Endothelial cell (in vitro differentiated cells): ENCODE measurements at regions not wholly inside any gene's neighbourhood (a gene's known extent, or its start where the extent isn't known, plus 50 kb on each side); places are given as distances from the start of the nearest gene placed in this dataset.

Source experiments
- DNase-seq: peaks from one replicate; pipeline ENCODE4 v3.0.0; 2021; ENCODE audit warnings: low spot score
- H3K27ac Mint-ChIP-seq: one replicate; pipeline ENCODE4 v1.8.0; 2021; ENCODE audit warnings: mixed read lengths, inconsistent platforms; ENCODE audit not compliant: unreplicated experiment
- H3K27me3 Mint-ChIP-seq: one replicate; pipeline ENCODE4 v1.8.0; 2021; ENCODE audit warnings: mild to moderate bottlenecking, moderate library complexity, mixed read lengths, inconsistent platforms; ENCODE audit not compliant: unreplicated experiment
- H3K36me3 Mint-ChIP-seq: one replicate; pipeline ENCODE4 v1.8.0; 2021; ENCODE audit warnings: mild to moderate bottlenecking, low read depth, mixed read lengths, inconsistent platforms; ENCODE audit not compliant: unreplicated experiment
- H3K4me1 Mint-ChIP-seq: one replicate; pipeline ENCODE4 v1.8.0; 2021; ENCODE audit warnings: mild to moderate bottlenecking, mixed read lengths, inconsistent platforms; ENCODE audit not compliant: unreplicated experiment
- H3K4me3 Mint-ChIP-seq: one replicate; pipeline ENCODE4 v1.8.0; 2021; ENCODE audit warnings: mild to moderate bottlenecking, mixed read lengths, inconsistent platforms; ENCODE audit not compliant: unreplicated experiment
- H3K9me3 Mint-ChIP-seq: one replicate; pipeline ENCODE4 v1.8.0; 2021; ENCODE audit warnings: mixed read lengths, inconsistent platforms; ENCODE audit not compliant: unreplicated experiment
- CTCF ChIP-seq: fragments of 200-600 bp; sonication (generic); IDR thresholded peaks from one replicate; pipeline ENCODE4 v1.5.0; 2021; ENCODE audit warnings: antibody characterized with exemption; ENCODE audit not compliant: unreplicated experiment

GRCh38 chr6:141282263-141282662 is 850.5 kb upstream of the GJE1 start:
- Mint-ChIP-seq H3K4me1 (no peaks in the 10 kb centered on the region), H3K27ac (no peak overlapping the region), H3K36me3 (no peaks in the 10 kb centered on the region), H3K27me3 (no peaks in the 10 kb centered on the region), H3K4me3 (no peak overlapping the region), H3K9me3 (no peaks in the 10 kb centered on the region)
- TF ChIP-seq CTCF, result no peak
- DNase-seq, result no peak

GRCh38 chr6:141269684-141270083 is 863.0 kb upstream of the GJE1 start:
- Mint-ChIP-seq H3K27me3 (no peaks in the 10 kb centered on the region), H3K27ac (no peak overlapping the region), H3K9me3 (no peaks in the 10 kb centered on the region), H3K4me1 (no peaks in the 10 kb centered on the region), H3K36me3 (no peaks in the 10 kb centered on the region), H3K4me3 (no peak overlapping the region)
- no peak for TF ChIP-seq CTCF
- DNase-seq, result no peak

GRCh38 chr6:141267420-141267819 is 865.3 kb upstream of the GJE1 start:
- Mint-ChIP-seq H3K9me3 (no peaks in the 10 kb centered on the region), H3K4me1 (no peaks in the 10 kb centered on the region), H3K27me3 (no peaks in the 10 kb centered on the region), H3K36me3 (no peaks in the 10 kb centered on the region), H3K27ac (no peak overlapping the region), H3K4me3 (no peak overlapping the region)
- DNase-seq, result no peak
- TF ChIP-seq CTCF, result no peak

DNA sequence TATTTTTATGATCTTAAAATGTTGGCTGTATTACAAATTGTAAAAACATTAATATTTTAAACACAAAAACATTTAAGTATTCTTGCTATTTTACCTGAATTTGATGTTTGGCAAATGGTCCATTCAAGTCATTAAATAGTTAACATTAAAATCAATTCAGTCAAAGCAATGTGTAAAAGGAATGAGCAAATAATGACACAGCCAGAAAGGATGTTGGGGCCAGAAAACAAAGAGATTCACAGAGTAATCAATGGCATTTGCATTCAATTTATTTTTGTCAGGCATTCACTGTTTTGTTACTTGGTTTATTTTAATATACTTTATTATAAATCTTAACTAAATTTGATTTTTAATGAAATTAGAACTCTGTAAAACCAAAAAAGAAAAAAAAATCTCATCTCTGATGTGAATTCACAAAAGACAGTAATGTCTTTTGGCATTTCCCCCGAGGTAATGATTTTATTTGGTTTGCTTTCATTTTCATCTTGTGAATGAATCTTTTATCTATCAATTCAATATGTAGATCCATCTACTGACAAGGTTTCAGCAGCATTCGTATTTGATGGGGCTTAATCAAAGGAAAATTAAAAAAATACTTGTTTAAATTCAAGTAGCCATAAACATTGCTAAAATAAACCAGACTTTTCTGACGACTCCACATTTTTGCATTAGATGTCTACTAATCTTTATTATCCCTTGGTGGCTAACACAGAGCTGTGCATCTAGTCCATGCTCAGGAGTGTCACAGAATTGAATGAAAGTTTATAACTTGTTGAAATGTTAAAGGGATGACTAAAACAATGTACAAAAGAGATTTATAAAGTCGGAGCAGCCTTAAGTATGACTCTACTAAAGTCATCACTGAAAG is 866.7 kb upstream of the GJE1 start:
- Mint-ChIP-seq H3K27me3 (no peaks in the 10 kb centered on the region), H3K4me3 (no peak overlapping the region), H3K9me3 (no peaks in the 10 kb centered on the region), H3K36me3 (no peaks in the 10 kb centered on the region), H3K4me1 (no peaks in the 10 kb centered on the region), H3K27ac (no peak overlapping the region)
- no peak for DNase-seq
- TF ChIP-seq CTCF, result no peak

- no peak for TF ChIP-seq CTCF
- H3K27ac Mint-ChIP-seq, result no peak overlapping the region
These were observed 868.6 kb upstream of the GJE1 start for GRCh38 chr6:141264101-141264500.

More at GRCh38 chr6:141264101-141264500, 868.6 kb upstream of the GJE1 start:
- Mint-ChIP-seq H3K4me1 (no peaks in the 10 kb centered on the region), H3K4me3 (no peak overlapping the region), H3K9me3 (no peaks in the 10 kb centered on the region), H3K36me3 (no peaks in the 10 kb centered on the region), H3K27me3 (no peaks in the 10 kb centered on the region)
- DNase-seq, result no peak
